ENCODE measurements at regions not wholly inside any gene's neighbourhood (a gene's known extent, or its start where the extent isn't known, plus 50 kb on each side); places are given as distances from the start of the nearest gene placed in this dataset.

- H2AFZ ChIP-seq (ENCODE audit: low read length) = no peak overlapping the region
- TF ChIP-seq ZNF569 (CRISPR knock-in tag; IDR thresholded peaks at IDR 0.05; ENCODE audit: borderline replicate concordance) = no peak
- TF ChIP-seq TEF (CRISPR knock-in tag; IDR thresholded peaks at IDR 0.05) = no peak
- TF ChIP-seq MAFF (IDR thresholded peaks at IDR 0.05; ENCODE audit: low read depth, low read length) = peak; percentile 82
- TF ChIP-seq MAFK (conservative IDR thresholded peaks at IDR 0.05 in 1 of 2, IDR thresholded peaks at IDR 0.05 in 1 of 2; ENCODE audit: low read length in 2 of 2) = peak; percentile 82
- 29% methylated on average over 8 of the region's 8 CpGs for WGBS (ENCODE audit: low lambda C conversion rate)
- no peaks in the 10 kb centered on the region for H3K4me1 ChIP-seq (ENCODE audit: insufficient read depth, low read length)
- DNase-seq (ENCODE audit: low spot score) (no peak), ATAC-seq (no peak), FAIRE-seq (no peak)
- H3K9ac ChIP-seq (ENCODE audit: insufficient read depth, low read depth, low read length) = no peak overlapping the region
- H3K79me2 ChIP-seq (ENCODE audit: insufficient read depth, low read length) = no peaks in the 10 kb centered on the region
- intact Hi-C loops (cut with micrococcal nuclease; ENCODE audit: unreplicated experiment) (no loop called here), in situ Hi-C loops (cut with HindIII; ENCODE audit: extremely low pct_ligation_motif_present, low pct_unique_long_range_greater_than_20kb) (loop anchor here (25.0 kb wide), 1 partner anchor 680 kb away; no protein-coding TSS in a partner anchor)
- no peak overlapping the region for H3K4me3 ChIP-seq (replicated peaks in 1 of 3; ENCODE audit: insufficient read depth in 1 of 3, low read depth in 2 of 3, low read length in 3 of 3)
- no peaks in the 10 kb centered on the region for H3K27me3 ChIP-seq (ENCODE audit: control insufficient read depth in 1 of 2, insufficient read depth in 2 of 2, low read length in 2 of 2)
- H3K9me3 ChIP-seq (ENCODE audit: low read length) = no peaks in the 10 kb centered on the region; the same call in 1 of the 2 replicates
- H4K20me1 ChIP-seq (ENCODE audit: insufficient read depth, low read length) = no peaks in the 10 kb centered on the region
- no TSS peak for BruUV-seq (replicated peaks)
- no peak overlapping the region for H3K27ac ChIP-seq (ENCODE audit: extremely low read length, insufficient read depth, low read length)
- H3K36me3 ChIP-seq (replicated peaks in 1 of 2; ENCODE audit: control insufficient read depth in 1 of 2, insufficient read depth in 2 of 2, low read length in 2 of 2) = no peaks in the 10 kb centered on the region
- ChIA-PET POLR2A (no interaction called here), CTCF (ENCODE audit: low intra/inter-chr PET ratio, low total read pairs) (no interaction called here)
- no peak overlapping the region for H3K4me2 ChIP-seq (ENCODE audit: low read depth, low read length)
These were observed 367.9 kb upstream of the RUNX1 start for GRCh38 chr21:35416866-35417489.

- H3K27ac ChIP-seq (ENCODE audit: extremely low read length, insufficient read depth, low read length) = no peak overlapping the region
- no peaks in the 10 kb centered on the region for H3K36me3 ChIP-seq (replicated peaks in 1 of 2; ENCODE audit: control insufficient read depth in 1 of 2, insufficient read depth in 2 of 2, low read length in 2 of 2)
- no peak overlapping the region for H2AFZ ChIP-seq (ENCODE audit: low read length)
- no peak overlapping the region for H3K4me2 ChIP-seq (ENCODE audit: low read depth, low read length)
- no peaks in the 10 kb centered on the region for H3K9me3 ChIP-seq (ENCODE audit: low read length)
- BruUV-seq (replicated peaks) = no TSS peak
- no peaks in the 10 kb centered on the region for H4K20me1 ChIP-seq (ENCODE audit: insufficient read depth, low read length)
- H3K9ac ChIP-seq (ENCODE audit: insufficient read depth, low read depth, low read length) = no peak overlapping the region
- no peak overlapping the region for H3K4me3 ChIP-seq (replicated peaks in 1 of 3; ENCODE audit: insufficient read depth in 1 of 3, low read depth in 2 of 3, low read length in 3 of 3)
- H3K4me1 ChIP-seq (ENCODE audit: insufficient read depth, low read length) = no peaks in the 10 kb centered on the region
- intact Hi-C loops (cut with micrococcal nuclease; ENCODE audit: unreplicated experiment) = no loop called here
- CTCF ChIA-PET (ENCODE audit: low intra/inter-chr PET ratio, low total read pairs) = no interaction called here
- WGBS (ENCODE audit: low lambda C conversion rate) = 51% methylated on average over 7 of the region's 7 CpGs
- POLR2A ChIA-PET = no interaction called here
- H3K79me2 ChIP-seq (ENCODE audit: insufficient read depth, low read length) = no peaks in the 10 kb centered on the region
- no peaks in the 10 kb centered on the region for H3K27me3 ChIP-seq (ENCODE audit: control insufficient read depth in 1 of 2, insufficient read depth in 2 of 2, low read length in 2 of 2)
- no peak for FAIRE-seq
- in situ Hi-C loops (cut with HindIII; ENCODE audit: extremely low pct_ligation_motif_present, low pct_unique_long_range_greater_than_20kb) = loop anchor here (25.0 kb wide), 1 partner anchor 677 kb away; no protein-coding TSS in a partner anchor
- no peak for DNase-seq (ENCODE audit: low spot score)
- ATAC-seq = no peak
- TF ChIP-seq ZNF260 (CRISPR knock-in tag; IDR thresholded peaks at IDR 0.05; ENCODE audit: borderline replicate concordance, low read depth) = no peak
- TF ChIP-seq GZF1 (CRISPR knock-in tag; IDR thresholded peaks at IDR 0.05) = no peak
- TF ChIP-seq ARID3A (IDR thresholded peaks at IDR 0.05; ENCODE audit: low read depth, low read length) = no peak
- TF ChIP-seq LBX2 (CRISPR knock-in tag; IDR thresholded peaks at IDR 0.05; ENCODE audit: borderline replicate concordance) = no peak
- no peak for TF ChIP-seq ZHX1 (CRISPR knock-in tag; IDR thresholded peaks at IDR 0.05; ENCODE audit: low read depth)
- no peak for TF ChIP-seq SMARCC2 (IDR thresholded peaks at IDR 0.05)
- TF ChIP-seq SRSF9 (IDR thresholded peaks at IDR 0.05; ENCODE audit: borderline replicate concordance, insufficient read depth, low read depth, low read length, poor library complexity, severe bottlenecking) = no peak
These were observed 365.5 kb upstream of the RUNX1 start for GRCh38 chr21:35414507-35415139.

All from HepG2 (cell line).